Activated CD4-positive, alpha-beta memory T cell treated with anti-CD3 and anti-CD28 coated beads, Interleukin-2, amount 10 ng/mL, durations not matched to agents 7 days and 5 days (primary cell): ENCODE measurements at regions not wholly inside any gene's neighbourhood (a gene's known extent, or its start where the extent isn't known, plus 50 kb on each side); places are given as distances from the start of the nearest gene placed in this dataset.

Source experiments
- CTCF ChIA-PET: fragments of 350-600 bp; sonication (Branson Sonifier 250); formaldehyde crosslinking; loops from one replicate; lab custom pipeline; 2021; ENCODE audit warnings: antibody characterized with exemption, inconsistent platforms; lab: Charles Lee
- POLR2A ChIA-PET: fragments of 350-600 bp; sonication (Branson Sonifier 250); formaldehyde crosslinking; loops from one replicate; lab custom pipeline; 2021; ENCODE audit warnings: antibody characterized with exemption; lab: Charles Lee
- DNase-seq: peaks from one replicate; pipeline ENCODE4 v3.0.0-alpha.2; 2020
- H3K27ac Mint-ChIP-seq: one replicate; pipeline ENCODE4 v1.8.0; 2021; ENCODE audit warnings: mild to moderate bottlenecking, mixed read lengths
- H3K27me3 Mint-ChIP-seq: one replicate; pipeline ENCODE4 v1.8.0; 2021; ENCODE audit warnings: mixed read lengths
- H3K36me3 Mint-ChIP-seq: one replicate; pipeline ENCODE4 v1.8.0; 2021; ENCODE audit warnings: low read depth, mixed read lengths
- H3K4me1 Mint-ChIP-seq: one replicate; pipeline ENCODE4 v1.8.0; 2021; ENCODE audit warnings: mixed read lengths
- H3K4me3 Mint-ChIP-seq: one replicate; pipeline ENCODE4 v1.8.0; 2021; ENCODE audit warnings: mild to moderate bottlenecking, mixed read lengths
- H3K9me3 Mint-ChIP-seq: one replicate; pipeline ENCODE4 v1.8.0; 2021; ENCODE audit warnings: mixed read lengths

DNA sequence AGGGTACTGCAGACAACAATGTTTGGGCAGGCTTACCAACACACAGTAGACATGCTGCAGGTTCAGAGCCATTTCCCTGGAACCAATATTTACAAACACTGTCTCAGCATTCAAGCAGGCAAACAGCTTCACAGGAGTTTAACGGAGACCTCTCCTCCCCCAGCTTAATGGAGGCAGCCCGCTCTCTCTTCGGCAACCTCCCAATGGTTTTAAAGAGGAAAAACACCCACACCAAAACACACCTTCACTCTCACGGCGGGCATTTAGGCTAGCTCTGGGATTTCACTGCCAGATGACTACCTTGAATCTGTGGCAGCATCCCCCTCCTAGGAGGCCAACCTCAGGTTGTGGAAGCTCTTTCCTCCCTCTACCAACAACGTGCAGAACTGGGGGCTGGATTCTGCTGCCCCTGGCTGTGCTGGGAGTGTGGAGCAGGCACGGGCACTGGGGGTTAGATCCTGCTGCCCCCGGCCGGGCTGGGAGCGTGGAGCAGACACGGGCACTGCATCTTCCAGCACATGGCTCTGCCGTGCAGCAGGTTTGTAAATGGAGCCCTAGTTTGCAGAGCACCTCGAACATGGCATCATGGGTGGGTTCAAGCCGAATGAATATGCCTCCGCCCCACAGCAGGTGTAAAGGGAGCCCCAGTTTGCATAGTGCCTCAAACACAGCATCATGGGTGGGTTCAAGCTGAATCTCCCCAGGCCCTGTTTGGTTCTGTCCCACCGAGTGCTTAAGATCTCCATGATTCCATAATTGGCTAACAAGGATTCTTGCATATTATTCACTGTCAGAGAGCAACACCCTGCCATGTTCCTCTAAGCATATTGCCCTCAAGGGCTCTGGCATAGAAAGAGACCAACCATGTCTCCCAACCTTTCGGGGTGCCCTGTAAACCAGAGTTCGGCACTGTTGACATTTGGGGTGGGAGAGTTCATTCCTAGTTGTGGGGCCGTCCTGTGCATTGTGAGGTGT, 86.4 kb downstream of the RBFOX3 start:
- no peaks in the 10 kb centered on the region for H3K9me3 Mint-ChIP-seq
- H3K4me3 Mint-ChIP-seq = no peak overlapping the region
- peaks cover 9% of the 10 kb centered on the region for H3K27me3 Mint-ChIP-seq
- no peaks in the 10 kb centered on the region for H3K4me1 Mint-ChIP-seq
- POLR2A ChIA-PET = no interaction called here
- no peaks in the 10 kb centered on the region for H3K36me3 Mint-ChIP-seq
- H3K27ac Mint-ChIP-seq = no peak overlapping the region
- no peak for DNase-seq
- CTCF ChIA-PET = no interaction called here

DNA sequence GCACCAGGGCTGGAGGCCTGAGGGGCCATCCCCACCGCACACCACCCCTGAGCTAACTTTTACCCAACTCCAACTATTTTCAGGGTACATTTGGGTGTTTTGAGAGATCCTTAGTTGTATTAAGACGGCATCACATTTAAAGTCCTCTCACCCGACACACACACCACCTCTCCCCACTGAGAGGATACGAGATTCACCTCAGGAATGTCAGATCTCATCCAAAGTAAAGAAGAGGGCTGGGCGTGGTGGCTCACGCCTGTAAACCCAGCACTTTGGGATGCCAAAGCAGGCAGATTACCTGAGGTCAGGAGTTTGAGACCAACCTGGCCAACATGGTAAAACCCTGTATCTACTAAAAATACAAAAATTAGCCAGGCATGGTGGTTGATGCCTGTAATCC, 88.4 kb downstream of the RBFOX3 start:
- H3K36me3 Mint-ChIP-seq = no peaks in the 10 kb centered on the region
- ChIA-PET CTCF (no interaction called here), POLR2A (no interaction called here)
- no peaks in the 10 kb centered on the region for H3K4me1 Mint-ChIP-seq
- peaks cover 10% of the 10 kb centered on the region for H3K27me3 Mint-ChIP-seq
- no peaks in the 10 kb centered on the region for H3K9me3 Mint-ChIP-seq
- DNase-seq = no peak
- no peak overlapping the region for H3K27ac Mint-ChIP-seq
- no peak overlapping the region for H3K4me3 Mint-ChIP-seq

DNA sequence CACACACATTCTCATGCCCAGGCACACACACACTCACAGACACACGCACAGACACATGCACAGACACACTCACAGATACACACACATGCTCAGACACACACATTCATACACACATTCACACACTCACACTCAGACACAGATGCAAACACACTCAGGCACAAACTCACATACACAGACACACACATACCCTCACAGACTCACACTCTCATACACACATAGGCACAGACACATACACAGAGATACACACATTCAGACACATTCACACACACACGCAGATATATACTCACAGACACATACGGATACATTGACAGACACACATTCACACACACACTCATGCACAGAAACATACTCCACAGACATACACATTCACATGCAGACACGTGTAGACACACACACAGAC, 89.6 kb downstream of the RBFOX3 start:
- CTCF ChIA-PET = no interaction called here
- H3K9me3 Mint-ChIP-seq = no peaks in the 10 kb centered on the region
- no peak overlapping the region for H3K4me3 Mint-ChIP-seq
- no peak for DNase-seq
- H3K36me3 Mint-ChIP-seq = no peaks in the 10 kb centered on the region
- no peak overlapping the region for H3K27ac Mint-ChIP-seq
- peaks cover 10% of the 10 kb centered on the region for H3K27me3 Mint-ChIP-seq
- POLR2A ChIA-PET = no interaction called here
- H3K4me1 Mint-ChIP-seq = no peaks in the 10 kb centered on the region

DNA sequence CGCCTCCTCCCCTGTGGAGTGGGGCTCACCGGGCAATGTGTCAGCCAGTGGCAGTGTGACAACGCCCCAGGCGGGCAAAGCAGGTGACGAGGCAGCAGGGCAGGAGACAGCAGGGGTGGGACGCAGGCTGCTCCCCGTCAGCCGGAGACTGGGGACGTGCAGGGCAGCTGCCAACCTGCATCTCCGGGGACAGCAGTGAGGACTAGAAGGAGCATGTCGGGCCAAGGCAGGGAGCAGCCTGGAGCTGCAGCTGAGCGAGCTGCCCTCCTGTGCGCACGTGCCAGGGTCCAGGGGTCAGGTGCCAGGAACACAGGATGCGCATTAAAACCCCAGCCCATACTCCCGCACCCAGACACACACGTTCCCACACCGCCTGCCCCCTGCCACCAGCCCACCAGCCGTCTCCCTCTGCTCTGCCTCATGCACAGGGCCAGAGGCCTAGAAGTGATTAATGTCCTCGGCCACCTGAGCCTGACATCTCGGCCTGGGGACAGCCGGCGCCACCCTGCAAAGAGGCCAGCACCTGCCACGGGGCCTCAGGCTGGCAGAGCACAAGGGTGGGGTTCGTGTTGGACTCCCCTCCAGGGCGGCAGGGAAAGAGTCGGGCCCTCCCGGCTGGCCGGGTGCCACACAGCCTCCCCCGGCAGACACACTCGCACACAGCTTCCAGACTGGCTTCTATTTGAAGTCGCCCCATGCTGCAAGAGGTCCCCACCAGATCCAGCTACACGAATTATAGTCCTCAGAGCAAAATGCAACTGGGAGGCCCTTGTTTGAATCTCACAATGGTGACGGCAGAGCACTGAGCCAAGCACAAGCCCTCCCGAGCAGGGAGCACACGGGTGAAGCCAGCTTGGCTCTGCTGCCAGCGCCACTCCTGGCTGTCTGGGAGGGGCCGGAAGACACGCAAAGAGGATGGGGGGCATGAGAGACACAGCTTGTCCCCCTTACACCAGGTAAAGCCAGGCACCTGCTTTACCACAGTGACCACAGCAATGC, 90.4 kb downstream of the RBFOX3 start:
- no peak overlapping the region for H3K27ac Mint-ChIP-seq
- H3K9me3 Mint-ChIP-seq = no peaks in the 10 kb centered on the region
- CTCF ChIA-PET = no interaction called here
- POLR2A ChIA-PET = no interaction called here
- no peak for DNase-seq
- H3K36me3 Mint-ChIP-seq = no peaks in the 10 kb centered on the region
- H3K4me1 Mint-ChIP-seq = no peaks in the 10 kb centered on the region
- no peak overlapping the region for H3K4me3 Mint-ChIP-seq
- peaks cover 10% of the 10 kb centered on the region for H3K27me3 Mint-ChIP-seq

DNA sequence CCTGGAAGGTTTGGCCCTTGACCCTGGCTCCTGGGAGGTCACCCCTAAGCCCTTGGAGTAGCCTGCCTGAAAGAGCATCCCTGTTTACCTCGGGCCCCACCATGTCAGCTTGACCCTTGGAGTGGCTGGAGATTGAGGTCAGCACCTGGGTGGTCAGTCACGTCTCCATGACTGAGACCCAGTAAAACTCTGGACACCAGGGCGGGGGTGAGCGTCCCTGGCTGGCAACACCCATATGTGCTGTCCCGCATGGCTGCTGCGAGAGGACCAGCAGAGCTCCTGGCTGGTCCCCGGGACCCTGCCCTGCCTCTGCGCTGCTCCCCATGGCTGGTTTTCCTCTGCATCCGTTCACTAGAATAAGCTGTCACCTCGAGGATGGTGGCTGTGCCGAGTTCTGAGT, 91.2 kb downstream of the RBFOX3 start:
- Mint-ChIP-seq H3K27ac (no peak overlapping the region), H3K9me3 (no peaks in the 10 kb centered on the region), H3K4me1 (no peaks in the 10 kb centered on the region), H3K4me3 (no peak overlapping the region), H3K27me3 (peaks cover 10% of the 10 kb centered on the region), H3K36me3 (no peaks in the 10 kb centered on the region)
- DNase-seq = no peak
- CTCF ChIA-PET = no interaction called here
- POLR2A ChIA-PET = no interaction called here

DNA sequence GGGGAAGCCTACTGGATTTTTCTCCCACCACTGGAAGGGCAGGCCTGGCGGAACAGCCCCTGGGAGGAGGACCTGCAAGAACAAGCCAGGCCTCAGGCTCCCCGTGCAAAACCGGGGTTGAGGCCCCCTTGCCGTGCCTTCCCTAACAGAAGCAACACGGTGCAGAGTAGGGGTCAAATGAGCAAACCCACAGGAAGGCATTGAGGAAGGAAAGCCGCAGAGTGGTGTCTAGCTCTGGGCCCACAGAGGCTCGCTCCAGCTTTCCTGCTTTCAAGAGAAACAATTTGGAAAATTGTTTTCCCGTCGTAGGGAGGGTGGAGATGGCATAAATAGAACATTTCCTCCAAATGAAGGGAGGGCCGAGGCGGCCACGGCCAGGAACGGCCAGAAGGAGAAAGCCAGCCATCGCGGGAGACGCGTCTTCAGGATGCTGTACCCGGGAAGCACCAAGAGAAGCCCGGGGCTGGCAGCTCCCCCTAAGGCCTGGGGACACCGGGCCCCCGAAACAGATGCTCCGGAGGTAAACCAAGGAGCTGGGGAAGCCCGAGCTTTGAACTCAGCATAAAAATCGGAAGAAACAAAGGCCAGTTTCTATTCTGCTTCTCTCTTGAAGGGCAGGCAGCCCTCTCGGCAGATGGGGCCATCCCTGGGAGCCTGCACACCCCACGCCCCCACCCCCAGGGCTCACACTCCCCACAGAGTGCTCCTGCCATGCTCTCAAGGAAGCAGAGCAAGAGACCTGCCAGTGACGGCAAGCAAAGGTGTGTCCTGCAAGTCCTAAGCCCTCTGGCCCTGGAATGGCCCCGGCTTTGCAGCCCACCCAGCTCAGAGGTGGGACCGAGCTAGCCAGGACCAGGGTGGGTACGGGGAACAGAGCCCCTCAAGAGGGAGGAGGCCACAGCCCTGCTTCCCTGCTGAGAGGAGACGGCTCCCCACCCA, 92.0 kb downstream of the RBFOX3 start:
- no peak for DNase-seq
- H3K9me3 Mint-ChIP-seq = no peaks in the 10 kb centered on the region
- H3K27me3 Mint-ChIP-seq = peaks cover 8% of the 10 kb centered on the region
- H3K36me3 Mint-ChIP-seq = no peaks in the 10 kb centered on the region
- no peak overlapping the region for H3K27ac Mint-ChIP-seq
- POLR2A ChIA-PET = no interaction called here
- CTCF ChIA-PET = no interaction called here
- no peaks in the 10 kb centered on the region for H3K4me1 Mint-ChIP-seq
- H3K4me3 Mint-ChIP-seq = no peak overlapping the region

DNA sequence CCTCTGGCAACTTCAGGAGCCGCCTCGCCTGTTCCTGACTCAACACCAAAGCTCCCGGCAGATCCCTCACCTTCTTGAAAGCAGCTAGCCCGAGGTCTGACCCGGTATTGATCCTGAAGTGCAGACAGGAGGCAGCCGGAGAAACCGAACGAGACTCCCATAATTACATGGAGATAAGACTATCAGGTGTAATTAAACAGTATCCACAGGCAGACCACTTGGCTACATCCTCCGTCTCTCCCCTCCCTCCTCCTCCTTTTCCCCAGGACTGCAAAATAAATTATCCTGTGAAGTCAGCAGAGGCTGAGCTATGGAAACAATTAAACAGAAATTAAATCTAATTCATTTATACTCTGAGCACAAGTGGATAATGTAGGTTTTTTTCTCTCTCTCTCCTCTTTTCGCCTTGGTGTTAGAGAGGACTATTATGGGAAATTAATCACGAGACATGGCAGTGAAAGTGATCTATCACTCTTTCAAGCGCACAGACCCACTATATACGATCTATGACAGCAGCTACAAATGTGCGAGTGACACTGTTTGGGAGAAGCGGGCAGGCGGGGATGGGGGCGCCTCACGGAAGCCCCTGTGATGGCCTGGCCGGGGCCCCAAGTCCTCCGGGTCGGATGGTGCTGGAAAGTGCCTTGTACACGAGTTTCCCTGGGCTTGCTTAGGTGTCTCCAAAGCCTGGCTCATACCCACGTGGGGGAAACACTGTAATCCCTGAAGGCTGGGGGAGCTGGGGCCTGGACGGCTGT, 92.8 kb downstream of the RBFOX3 start:
- no peak overlapping the region for H3K27ac Mint-ChIP-seq
- ChIA-PET CTCF (no interaction called here), POLR2A (no interaction called here)
- H3K27me3 Mint-ChIP-seq = peaks cover 4% of the 10 kb centered on the region
- H3K4me1 Mint-ChIP-seq = no peaks in the 10 kb centered on the region
- H3K9me3 Mint-ChIP-seq = no peaks in the 10 kb centered on the region
- DNase-seq = no peak
- H3K36me3 Mint-ChIP-seq = no peaks in the 10 kb centered on the region
- no peak overlapping the region for H3K4me3 Mint-ChIP-seq

DNA sequence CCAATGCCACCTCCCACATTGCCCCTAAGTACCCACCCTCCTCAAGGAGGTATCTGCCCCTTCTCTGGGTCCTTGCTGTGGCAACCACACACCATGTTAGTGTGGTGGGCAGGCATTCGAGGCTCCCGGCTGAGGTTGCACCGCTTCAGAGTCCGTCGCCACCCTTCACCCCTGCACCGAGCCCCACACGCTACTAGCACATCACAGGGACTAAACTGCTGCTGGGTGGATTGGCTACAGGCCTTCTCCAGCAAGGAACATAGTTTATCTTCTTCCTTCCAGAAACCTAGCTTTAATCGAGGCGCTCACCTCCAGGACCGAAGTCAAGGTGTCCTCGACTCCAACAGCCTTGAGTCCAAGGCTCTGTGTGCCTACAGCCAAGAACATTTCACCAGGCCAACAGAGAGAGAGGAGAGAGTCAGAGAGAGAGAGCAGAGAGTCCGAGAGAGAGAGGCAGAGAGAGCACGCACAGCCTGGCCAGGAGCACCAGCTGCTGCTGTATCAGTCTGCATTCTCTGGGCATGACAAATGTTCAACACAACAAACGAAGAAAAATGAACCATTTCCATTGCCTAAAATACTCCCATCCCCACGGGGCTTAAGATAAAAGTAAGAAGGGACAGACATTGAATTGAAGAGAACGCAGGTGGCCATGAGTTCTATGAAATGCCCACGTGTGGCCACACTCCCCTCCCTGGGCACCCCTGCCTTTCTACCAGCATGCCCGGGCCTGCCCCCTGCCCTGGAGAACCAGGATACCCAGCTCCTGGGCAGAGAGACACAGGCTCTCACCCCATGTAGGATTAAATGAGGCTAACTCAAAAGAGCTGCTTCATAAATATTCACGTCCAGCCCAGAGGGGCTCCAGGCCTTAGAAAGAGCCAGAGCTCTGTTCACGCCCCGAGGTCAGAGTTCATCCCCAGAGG, 94.9 kb downstream of the RBFOX3 start:
- H3K4me3 Mint-ChIP-seq = no peak overlapping the region
- peaks cover 4% of the 10 kb centered on the region for H3K27me3 Mint-ChIP-seq
- no peaks in the 10 kb centered on the region for H3K4me1 Mint-ChIP-seq
- peaks cover 3% of the 10 kb centered on the region for H3K9me3 Mint-ChIP-seq
- POLR2A ChIA-PET = no interaction called here
- no peak for DNase-seq
- no peaks in the 10 kb centered on the region for H3K36me3 Mint-ChIP-seq
- no peak overlapping the region for H3K27ac Mint-ChIP-seq
- CTCF ChIA-PET = no interaction called here

DNA sequence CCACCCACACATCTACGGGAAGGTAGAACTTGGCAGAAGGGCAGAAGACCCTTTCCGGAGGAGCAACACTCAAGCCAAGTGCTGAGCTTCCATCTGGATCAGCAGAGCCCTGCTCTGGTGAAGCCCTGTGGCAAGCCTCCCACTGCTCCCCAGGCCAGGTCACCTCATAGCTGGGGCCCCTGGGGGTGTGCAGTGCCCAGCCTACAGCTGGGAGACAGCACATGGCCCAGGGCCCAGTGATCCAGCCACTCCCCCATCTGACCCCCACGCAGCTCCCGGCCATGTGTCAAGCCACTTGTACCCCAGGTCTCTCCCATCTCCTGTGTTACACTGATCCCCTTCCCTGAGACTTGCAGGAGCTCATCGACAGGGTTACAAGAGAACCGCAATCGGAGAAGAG, 95.7 kb downstream of the RBFOX3 start:
- POLR2A ChIA-PET = no interaction called here
- Mint-ChIP-seq H3K4me3 (no peak overlapping the region), H3K36me3 (no peaks in the 10 kb centered on the region), H3K9me3 (peaks cover 3% of the 10 kb centered on the region), H3K4me1 (no peaks in the 10 kb centered on the region), H3K27ac (no peak overlapping the region), H3K27me3 (peaks cover 4% of the 10 kb centered on the region)
- DNase-seq = no peak
- CTCF ChIA-PET = no interaction called here

DNA sequence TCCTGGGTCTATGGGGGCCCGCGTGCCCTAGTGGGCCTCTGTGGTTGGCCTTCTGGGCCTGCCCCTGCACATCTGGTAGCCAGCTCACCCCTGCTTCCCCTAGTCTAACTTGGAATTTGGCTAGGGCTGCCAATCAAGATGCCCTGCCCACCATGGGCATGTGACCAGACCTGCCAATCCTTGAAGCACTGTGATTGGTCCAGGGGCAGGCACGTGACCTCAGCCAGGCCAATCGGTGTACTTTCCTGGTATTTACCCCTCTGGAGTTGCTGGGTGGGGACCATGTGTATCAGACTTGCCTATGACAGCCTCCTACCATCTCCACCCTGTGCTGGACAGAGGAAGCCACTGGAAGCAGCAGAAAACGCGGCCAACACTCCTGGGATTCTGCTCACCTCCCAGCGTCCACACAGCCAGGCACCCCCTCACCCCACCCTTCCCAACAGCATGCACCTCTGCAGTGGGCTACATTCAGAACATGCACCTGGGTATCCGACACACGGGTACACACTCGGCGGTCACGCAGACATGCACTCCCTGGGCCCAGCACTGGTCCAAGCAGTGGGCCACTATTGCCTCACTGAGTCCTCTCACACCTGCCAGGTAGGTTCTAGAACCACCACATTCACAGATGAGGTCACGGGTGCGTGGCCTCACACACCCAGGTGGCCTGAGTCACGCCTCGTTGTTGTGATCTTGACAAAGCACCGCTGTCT, 96.9 kb downstream of the RBFOX3 start:
- Mint-ChIP-seq H3K27ac (no peak overlapping the region), H3K4me3 (no peak overlapping the region), H3K9me3 (peaks cover 3% of the 10 kb centered on the region), H3K4me1 (no peaks in the 10 kb centered on the region), H3K36me3 (no peaks in the 10 kb centered on the region), H3K27me3 (peaks cover 4% of the 10 kb centered on the region)
- POLR2A ChIA-PET = interaction anchor here (0.7 kb wide), 1 partner anchor 188 kb away, joined by 3 read pairs; no protein-coding TSS in a partner anchor
- CTCF ChIA-PET = no interaction called here
- no peak for DNase-seq

DNA sequence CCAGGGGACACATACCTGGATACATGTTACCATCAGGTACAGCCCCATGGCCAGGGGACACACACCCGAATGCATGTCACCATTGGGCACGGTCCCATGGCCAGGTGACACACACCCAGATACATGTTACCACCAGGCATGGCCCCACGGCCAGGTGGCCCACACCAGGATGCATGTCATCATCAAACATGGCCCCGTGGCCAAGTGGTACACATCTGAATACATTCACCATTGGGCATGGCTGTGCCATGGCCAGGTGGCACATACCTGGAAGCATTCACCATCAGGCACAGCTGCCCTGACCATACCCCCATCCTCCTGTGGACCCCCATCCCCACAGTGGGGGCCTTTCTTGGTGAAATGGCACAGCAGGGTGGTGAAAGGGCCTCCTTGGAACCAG, 97.6 kb downstream of the RBFOX3 start:
- Mint-ChIP-seq H3K9me3 (peaks cover 3% of the 10 kb centered on the region), H3K36me3 (no peaks in the 10 kb centered on the region), H3K27me3 (peaks cover 2% of the 10 kb centered on the region), H3K27ac (no peak overlapping the region), H3K4me3 (no peak overlapping the region), H3K4me1 (no peaks in the 10 kb centered on the region)
- POLR2A ChIA-PET = interaction anchor here (0.7 kb wide), 1 partner anchor 187 kb away, joined by 3 read pairs; no protein-coding TSS in a partner anchor
- CTCF ChIA-PET = no interaction called here
- no peak for DNase-seq
